BLaER1 treated with 17β-estradiol and CSF1 and Interleukin-3, amounts not matched to agents 10 nM and 100 nM (cell line): ENCODE measurements at regions not wholly inside any gene's neighbourhood (a gene's known extent, or its start where the extent isn't known, plus 50 kb on each side); places are given as distances from the start of the nearest gene placed in this dataset.

Experiments
- H3K27ac ChIP-seq, 11 experiments: shearing (Covaris generic); formaldehyde crosslinking; 2 replicates each; pipeline ENCODE4 v1.8.1; 2022
- H3K27me3 ChIP-seq, 11 experiments: shearing (Covaris generic); formaldehyde crosslinking; 2 replicates each; pipeline ENCODE4 v1.8.1; 2022
- H3K36me3 ChIP-seq, 11 experiments: shearing (Covaris generic); formaldehyde crosslinking; 2 replicates each; pipeline ENCODE4 v1.8.1; 2022
- H3K4me1 ChIP-seq, 10 experiments: shearing (Covaris generic); formaldehyde crosslinking; 2 replicates each; pipeline ENCODE4 v1.8.1; 2022
- H3K4me2 ChIP-seq, 11 experiments: shearing (Covaris generic); formaldehyde crosslinking; 2 replicates each; pipeline ENCODE4 v1.8.1; 2022
- H3K4me3 ChIP-seq, 10 experiments: shearing (Covaris generic); formaldehyde crosslinking; 2 replicates each; pipeline ENCODE4 v1.8.1; 2022
- H3K9ac ChIP-seq, 11 experiments: shearing (Covaris generic); formaldehyde crosslinking; 2 replicates each; pipeline ENCODE4 v1.8.1; 2022
- H3K9me3 ChIP-seq, 11 experiments: shearing (Covaris generic); formaldehyde crosslinking; replicated peaks in 1 of 11; 2 replicates each; pipeline ENCODE4 v1.8.1; 2022
- H4K20me1 ChIP-seq, 11 experiments: shearing (Covaris generic); formaldehyde crosslinking; 2 replicates each; pipeline ENCODE4 v1.8.1; 2022
- Cebpa-rat ChIP-seq, 11 experiments: shearing (Covaris generic); IDR thresholded peaks; 2 replicates each; pipeline ENCODE4 v1.8.1; 2022

DNA sequence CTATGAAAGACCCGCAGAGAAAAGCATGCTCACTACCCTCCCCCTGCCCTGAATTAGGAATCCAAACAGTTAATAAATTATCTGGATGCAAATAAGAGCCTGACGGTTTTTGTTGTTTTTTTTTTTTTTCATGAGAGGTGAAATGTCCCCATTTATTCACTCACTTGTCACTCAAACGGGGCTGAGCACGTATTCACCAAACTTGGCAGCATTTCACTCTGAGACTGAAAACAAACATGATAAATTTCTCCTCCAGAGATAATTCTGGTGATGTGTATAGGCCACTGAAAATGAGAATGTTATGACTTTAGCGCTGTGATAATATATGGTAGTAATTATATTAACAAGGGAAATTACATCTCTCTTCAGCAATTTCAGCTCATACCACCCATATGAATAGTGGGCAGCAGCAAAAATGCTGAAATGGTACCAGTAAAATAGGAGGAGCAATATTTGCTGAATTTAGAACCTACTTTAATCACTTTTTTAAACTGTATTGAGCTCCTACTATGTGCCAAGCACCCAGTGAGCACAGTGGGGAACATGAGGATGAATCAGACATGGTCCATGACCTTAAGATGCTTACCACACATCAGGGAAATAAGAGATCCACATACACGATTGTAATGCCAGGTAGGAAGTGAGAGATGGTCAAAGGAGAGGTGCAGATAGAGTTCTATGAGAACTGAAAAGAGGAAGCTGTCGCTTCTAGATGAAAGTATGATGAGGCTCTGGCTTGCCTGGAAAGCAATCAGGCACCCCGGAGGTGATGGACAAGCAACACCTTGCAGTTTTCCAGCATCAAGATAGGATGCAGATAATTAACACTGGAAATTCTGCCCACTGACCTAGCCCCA, 286.5 kb upstream of the TMPO start:
- H3K27ac ChIP-seq: no peak overlapping the region

DNA sequence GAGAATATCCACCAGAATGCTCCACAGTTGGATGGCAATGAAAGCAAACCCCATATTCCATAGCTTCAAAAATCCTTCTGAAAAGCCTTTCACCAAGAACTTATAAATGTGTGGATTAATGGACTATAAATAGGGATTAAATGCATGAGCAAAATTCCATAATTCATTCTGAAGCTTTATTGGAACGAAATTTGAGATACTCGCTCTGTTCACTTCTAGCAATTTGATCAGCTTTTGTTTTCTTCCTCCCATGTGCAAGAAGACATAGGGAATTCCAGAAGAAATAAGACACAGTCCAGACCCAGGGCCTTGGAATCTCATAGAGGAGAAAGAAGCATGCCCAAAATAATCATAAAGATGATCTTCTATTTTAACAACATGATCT, 285.9 kb upstream of the TMPO start:
- no peak overlapping the region for H3K4me2 ChIP-seq
- TF ChIP-seq Cebpa-rat (IDR thresholded peaks at IDR 0.05): no peak

More for the DNA sequence above, 286.5 kb upstream of the TMPO start:
- Histone ChIP-seq H3K4me1 (peaks cover 0 to 12% (median 10%) of the 10 kb centered on the region in 10 experiments; a peak in 11 of 20 replicates), H3K4me2 (no peak overlapping the region), H4K20me1 (no peaks in the 10 kb centered on the region), H3K36me3 (no peaks in the 10 kb centered on the region), H3K9me3 (peaks cover 0 to 14% (median 7%) of the 10 kb centered on the region in 11 experiments; a peak in 7 of 22 replicates), H3K27me3 (no peaks in the 10 kb centered on the region), H3K4me3 (no peak overlapping the region), H3K9ac (no peak overlapping the region)
- no peak for TF ChIP-seq Cebpa-rat (IDR thresholded peaks at IDR 0.05)

DNA sequence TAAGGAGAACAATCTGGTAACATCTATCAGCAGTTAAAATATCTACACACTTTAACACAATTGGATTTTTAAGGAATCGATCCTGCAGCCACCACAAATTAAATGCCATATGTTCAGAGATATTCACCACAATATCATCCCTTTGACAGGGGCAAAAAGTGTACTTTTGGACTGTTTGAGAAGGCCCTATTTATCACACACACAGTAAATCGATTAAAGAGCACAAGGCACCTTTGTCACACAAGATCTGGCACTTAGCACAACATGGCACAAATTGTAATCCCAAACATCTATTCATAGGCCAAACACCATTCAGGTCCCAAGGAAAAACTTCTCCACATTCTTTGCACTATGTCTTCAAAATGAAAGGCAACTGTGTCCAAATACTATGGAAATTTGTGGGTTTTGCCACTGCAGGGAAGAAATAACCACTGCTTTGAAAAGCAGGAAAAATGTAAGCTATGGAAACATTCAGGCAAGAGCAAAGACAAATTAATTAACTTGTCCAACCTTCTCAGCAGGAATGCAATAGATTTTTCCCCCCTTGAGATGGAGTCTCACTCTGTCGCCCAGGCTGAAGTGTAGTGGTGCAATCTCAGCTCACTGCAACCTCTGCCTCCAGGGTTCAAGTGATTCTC, 282.5 kb upstream of the TMPO start:
- Histone ChIP-seq H3K27ac (no peak overlapping the region), H3K9ac (no peak overlapping the region), H3K36me3 (no peaks in the 10 kb centered on the region)

More for the DNA sequence above, 285.9 kb upstream of the TMPO start:
- H3K36me3 ChIP-seq: no peaks in the 10 kb centered on the region
- H3K27ac ChIP-seq: no peak overlapping the region
- H3K4me3 ChIP-seq: no peak overlapping the region
- no peaks in the 10 kb centered on the region for H4K20me1 ChIP-seq
- H3K9ac ChIP-seq: no peak overlapping the region
- peaks cover 0 to 14% (median 7%) of the 10 kb centered on the region in 11 experiments; a peak in 7 of 22 replicates for H3K9me3 ChIP-seq
- H3K27me3 ChIP-seq: no peaks in the 10 kb centered on the region
- H3K4me1 ChIP-seq: peaks cover 0 to 7% (median 6%) of the 10 kb centered on the region in 10 experiments; a peak in 11 of 20 replicates

DNA sequence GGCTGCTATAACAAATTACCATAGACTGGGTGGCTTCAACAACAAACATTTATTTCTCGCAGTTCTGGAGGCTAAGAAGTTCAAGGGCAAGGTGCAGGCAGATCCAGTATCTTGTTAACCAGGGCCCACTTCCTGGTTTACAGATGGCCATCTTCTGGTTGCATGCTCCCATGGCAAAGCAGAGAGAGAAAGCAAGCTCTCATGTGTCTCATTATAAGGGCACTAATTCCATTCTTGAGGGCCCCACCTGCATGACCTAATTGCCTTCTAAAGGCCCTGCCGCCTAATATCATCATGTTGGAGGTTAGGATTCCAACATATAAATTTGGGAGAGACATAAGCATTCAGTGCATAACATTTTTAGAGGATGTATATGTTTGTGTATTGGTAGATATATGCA, 280.1 kb upstream of the TMPO start:
- H3K27me3 ChIP-seq: no peaks in the 10 kb centered on the region
- H3K27ac ChIP-seq: no peak overlapping the region
- no peaks in the 10 kb centered on the region for H4K20me1 ChIP-seq
- no peak overlapping the region for H3K9ac ChIP-seq
- H3K4me2 ChIP-seq: no peak overlapping the region
- H3K4me1 ChIP-seq: peaks cover 0 to 23% (median 0%) of the 10 kb centered on the region in 10 experiments; a peak in 6 of 20 replicates
- no peak overlapping the region for H3K4me3 ChIP-seq
- TF ChIP-seq Cebpa-rat (IDR thresholded peaks at IDR 0.05): no peak
- no peaks in the 10 kb centered on the region for H3K36me3 ChIP-seq
- H3K9me3 ChIP-seq: peaks cover 0 to 8% (median 4%) of the 10 kb centered on the region in 11 experiments; a peak in 5 of 22 replicates

More for the DNA sequence above, 282.5 kb upstream of the TMPO start:
- no peak for TF ChIP-seq Cebpa-rat (IDR thresholded peaks at IDR 0.05)
- H4K20me1 ChIP-seq: no peaks in the 10 kb centered on the region
- peaks cover 0 to 8% (median 4%) of the 10 kb centered on the region in 11 experiments; a peak in 5 of 22 replicates for H3K9me3 ChIP-seq
- no peak overlapping the region for H3K4me3 ChIP-seq
- no peak overlapping the region for H3K4me2 ChIP-seq
- H3K27me3 ChIP-seq: no peaks in the 10 kb centered on the region
- H3K4me1 ChIP-seq: peaks cover 0 to 4% (median 0%) of the 10 kb centered on the region in 10 experiments; a peak in 5 of 20 replicates

DNA sequence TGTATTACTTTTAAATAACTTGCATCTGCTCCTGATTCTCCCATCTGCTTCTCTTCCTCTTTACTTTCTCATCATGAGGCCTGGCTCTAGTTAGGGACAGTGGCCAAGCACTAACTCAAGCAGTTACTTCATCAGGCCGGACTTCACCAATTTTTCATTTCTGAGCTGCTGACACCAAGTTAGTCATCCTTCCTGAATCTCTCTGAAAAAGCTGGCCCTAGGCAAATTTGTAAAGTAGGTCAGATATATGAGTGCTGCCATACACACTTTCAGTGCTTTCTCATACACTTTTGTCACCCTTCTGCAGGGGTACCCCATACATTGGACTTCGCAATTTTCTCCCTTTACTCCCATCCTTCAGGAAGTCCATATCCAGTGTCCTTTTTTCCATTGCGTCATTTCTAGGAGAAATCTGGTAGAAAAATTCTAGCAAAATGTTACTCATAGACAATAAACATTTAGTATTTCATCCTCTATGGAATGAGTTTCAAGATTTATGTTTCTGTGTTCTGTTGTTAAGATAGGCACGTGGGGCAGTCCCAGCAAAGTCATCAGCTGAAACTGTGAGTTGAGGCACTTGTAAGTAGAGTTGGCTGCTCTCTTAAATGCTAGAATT, 276.8 kb upstream of the TMPO start:
- Histone ChIP-seq H3K9ac (no peak overlapping the region), H3K4me2 (peak overlapping the region in 3 of 11 experiments; percentile 13 to 44 (median 27); a peak in 4 of 22 replicates), H3K27ac (peak overlapping the region in 2 of 11 experiments; percentile 19 to 26; a peak in 2 of 22 replicates), H3K9me3 (peaks cover 0 to 8% (median 5%) of the 10 kb centered on the region in 11 experiments; a peak in 7 of 22 replicates), H3K4me3 (no peak overlapping the region), H3K4me1 (peaks cover 0 to 27% (median 0%) of the 10 kb centered on the region in 10 experiments; a peak in 6 of 20 replicates), H3K27me3 (no peaks in the 10 kb centered on the region), H4K20me1 (no peaks in the 10 kb centered on the region), H3K36me3 (no peaks in the 10 kb centered on the region)
- TF ChIP-seq Cebpa-rat (IDR thresholded peaks at IDR 0.05): no peak

DNA sequence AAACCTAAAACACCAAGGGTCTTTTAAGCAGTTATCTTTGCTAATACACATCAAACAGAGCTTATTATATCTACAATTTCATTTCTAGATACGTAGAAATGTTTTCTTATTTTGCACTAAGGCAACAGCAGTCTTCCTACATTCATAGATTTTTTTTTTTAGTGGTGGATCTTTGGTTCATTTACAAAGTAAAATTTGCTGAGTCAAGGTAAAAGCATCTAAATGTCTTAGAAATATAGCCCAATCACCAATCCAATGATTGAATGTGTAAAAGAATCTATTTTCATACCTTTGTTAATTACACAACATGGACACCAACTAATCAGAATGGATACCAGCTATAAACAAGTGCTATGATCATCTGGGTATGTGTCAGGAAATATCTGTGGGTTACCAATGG, 272.2 kb upstream of the TMPO start:
- peaks cover 0 to 21% (median 0%) of the 10 kb centered on the region in 10 experiments; a peak in 6 of 20 replicates for H3K4me1 ChIP-seq
- H3K36me3 ChIP-seq: no peaks in the 10 kb centered on the region
- H3K9ac ChIP-seq: no peak overlapping the region
- no peak for TF ChIP-seq Cebpa-rat (IDR thresholded peaks at IDR 0.05)
- H3K9me3 ChIP-seq: peaks cover 0 to 5% (median 0%) of the 10 kb centered on the region in 11 experiments; a peak in 2 of 22 replicates
- no peaks in the 10 kb centered on the region for H3K27me3 ChIP-seq
- H3K4me3 ChIP-seq: no peak overlapping the region
- no peak overlapping the region for H3K27ac ChIP-seq
- no peaks in the 10 kb centered on the region for H4K20me1 ChIP-seq
- no peak overlapping the region for H3K4me2 ChIP-seq

DNA sequence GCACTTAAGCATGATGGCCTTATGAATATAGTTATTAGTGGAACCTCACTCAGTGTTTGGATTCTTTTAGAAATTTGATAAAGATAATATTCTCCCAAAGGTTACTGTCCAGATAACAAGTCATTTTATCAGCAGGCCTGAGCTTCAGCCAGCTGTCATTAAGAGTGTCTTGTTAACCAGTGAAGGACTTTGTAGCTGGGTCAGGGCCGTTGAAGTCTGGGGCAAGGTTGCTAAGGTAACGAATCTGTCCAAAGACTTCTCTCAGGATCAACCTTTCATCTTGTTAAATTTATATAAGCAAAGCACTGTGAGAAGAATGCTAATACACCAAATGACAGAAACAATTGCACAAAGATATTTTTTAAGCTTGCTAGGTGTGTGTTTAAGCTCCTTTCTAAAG, 271.3 kb upstream of the TMPO start:
- H3K4me1 ChIP-seq: peaks cover 0 to 12% (median 0%) of the 10 kb centered on the region in 10 experiments; a peak in 5 of 20 replicates
- no peaks in the 10 kb centered on the region for H3K36me3 ChIP-seq
- H3K9me3 ChIP-seq: peaks cover 0 to 5% (median 0%) of the 10 kb centered on the region in 11 experiments; a peak in 2 of 22 replicates
- no peak overlapping the region for H3K9ac ChIP-seq
- H3K4me2 ChIP-seq: no peak overlapping the region
- no peak overlapping the region for H3K4me3 ChIP-seq
- no peaks in the 10 kb centered on the region for H4K20me1 ChIP-seq
- no peak for TF ChIP-seq Cebpa-rat (IDR thresholded peaks at IDR 0.05)
- H3K27ac ChIP-seq: no peak overlapping the region
- no peaks in the 10 kb centered on the region for H3K27me3 ChIP-seq

DNA sequence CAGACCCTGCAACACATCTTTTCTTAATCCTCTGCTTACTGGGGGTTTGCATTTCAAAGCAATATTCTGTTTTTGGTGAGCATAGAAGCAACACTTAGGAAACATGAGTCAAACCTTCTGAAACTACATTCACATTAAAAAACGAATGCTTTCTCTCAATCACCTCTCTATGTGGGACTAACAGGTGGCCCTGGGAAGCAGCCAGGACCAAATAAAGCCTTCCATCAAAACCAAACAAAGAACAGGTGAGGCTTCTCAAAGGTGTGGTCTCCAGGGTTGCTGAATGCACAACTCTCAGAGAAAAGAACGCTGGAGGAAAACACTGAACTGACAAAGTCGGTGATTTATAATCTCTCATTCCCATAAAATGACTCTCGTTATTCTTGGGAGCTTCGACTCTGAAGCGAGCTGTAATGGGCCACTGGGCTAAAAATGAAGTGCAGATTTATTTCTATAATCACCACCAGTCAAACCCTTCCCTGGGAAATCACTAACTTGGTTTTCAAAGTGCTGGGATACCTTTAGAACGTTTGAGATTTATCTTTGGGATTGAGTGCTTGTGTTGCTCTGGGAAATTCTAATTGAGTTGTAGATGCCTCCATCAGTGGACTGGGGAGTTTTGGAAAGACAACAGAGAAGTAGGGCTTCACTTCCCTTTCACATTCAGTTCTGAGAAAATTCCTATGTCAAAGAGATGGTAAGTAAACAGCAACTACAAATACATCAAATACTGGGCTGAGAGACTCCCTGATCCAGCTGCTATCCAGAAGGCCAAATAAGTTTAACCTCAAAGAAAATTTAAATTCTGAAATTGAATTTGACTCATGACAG, 262.0 kb upstream of the TMPO start:
- Histone ChIP-seq H3K27me3 (no peaks in the 10 kb centered on the region), H3K36me3 (no peaks in the 10 kb centered on the region), H3K9me3 (no peaks in the 10 kb centered on the region), H3K27ac (no peak overlapping the region), H3K4me3 (no peak overlapping the region), H4K20me1 (no peaks in the 10 kb centered on the region), H3K9ac (no peak overlapping the region), H3K4me1 (no peaks in the 10 kb centered on the region), H3K4me2 (no peak overlapping the region)
- TF ChIP-seq Cebpa-rat (IDR thresholded peaks at IDR 0.05): no peak
